AG04449 (cell line): ENCODE measurements at regions not wholly inside any gene's neighbourhood (a gene's known extent, or its start where the extent isn't known, plus 50 kb on each side); places are given as distances from the start of the nearest gene placed in this dataset.

Experiments
- CTCF ChIA-PET: fragments of 350-600 bp; formaldehyde crosslinking; extraction: SDS; loops from one replicate; lab custom pipeline; 2021; ENCODE audit warnings: antibody characterized with exemption; lab: Yijun Ruan, JAX
- POLR2A ChIA-PET: fragments of 400-600, 350-600 bp; formaldehyde crosslinking; extraction: SDS; loops from one replicate; lab custom pipeline; 2020; ENCODE audit warnings: antibody characterized with exemption, inconsistent platforms; lab: Yijun Ruan, JAX
- DNase-seq: peaks from one replicate; pipeline ENCODE4 v3.0.0-alpha.2; 2010; ENCODE audit warnings: low read depth, low spot score
- H3K4me3 ChIP-seq: 2 replicates; pipeline ENCODE4 v1.5.1; 2011; ENCODE audit warnings: low read depth, mild to moderate bottlenecking, control low read depth, low read length
- CTCF ChIP-seq: IDR thresholded peaks from one replicate; pipeline ENCODE4 v1.5.1; 2011; ENCODE audit warnings: mild to moderate bottlenecking, moderate library complexity, low read length, control low read depth, inconsistent platforms; ENCODE audit not compliant: insufficient read depth; ENCODE audit errors: missing control alignments

GRCh38 chr4:110933341-110933740 is 310.5 kb upstream of the PITX2 start:
- H3K4me3 ChIP-seq: no peak overlapping the region
- TF ChIP-seq CTCF: no peak
- DNase-seq: no peak
- POLR2A ChIA-PET: no interaction called here
- CTCF ChIA-PET: interaction anchor here (1.3 kb wide), 1 partner anchor 26 kb away, joined by 3 read pairs; no protein-coding TSS in a partner anchor

GRCh38 chr4:110944501-110944900 is 321.6 kb upstream of the PITX2 start:
- no peak overlapping the region for H3K4me3 ChIP-seq
- POLR2A ChIA-PET: no interaction called here
- no peak for DNase-seq
- TF ChIP-seq CTCF: no peak
- CTCF ChIA-PET: no interaction called here

GRCh38 chr4:110945600-110945999 is 322.7 kb upstream of the PITX2 start:
- POLR2A ChIA-PET: no interaction called here
- no peak for TF ChIP-seq CTCF

GRCh38 chr4:110949542-110949941 is 326.7 kb upstream of the PITX2 start:
- TF ChIP-seq CTCF: no peak
- ChIA-PET CTCF (interaction anchor here (1.1 kb wide), 1 partner anchor 10 kb away, joined by 4 read pairs; no protein-coding TSS in a partner anchor), POLR2A (no interaction called here)
- no peak overlapping the region for H3K4me3 ChIP-seq
- no peak for DNase-seq

More at GRCh38 chr4:110945600-110945999, 322.7 kb upstream of the PITX2 start:
- CTCF ChIA-PET: no interaction called here
- H3K4me3 ChIP-seq: no peak overlapping the region
- no peak for DNase-seq

GRCh38 chr4:110950731-110951130 is 327.9 kb upstream of the PITX2 start:
- ChIA-PET CTCF (interaction anchor here (0.6 to 1.1 kb wide), 2 partner anchors 9 to 13 kb away, joined by 3 to 4 read pairs; no protein-coding TSS in a partner anchor), POLR2A (no interaction called here)
- TF ChIP-seq CTCF: no peak
- DNase-seq: no peak
- H3K4me3 ChIP-seq: no peak overlapping the region

GRCh38 chr4:110953191-110953590 is 330.3 kb upstream of the PITX2 start:
- H3K4me3 ChIP-seq: no peak overlapping the region
- DNase-seq: no peak
- no peak for TF ChIP-seq CTCF
- ChIA-PET POLR2A (no interaction called here), CTCF (no interaction called here)
